WTC11 (cell line): ENCODE measurements at regions not wholly inside any gene's neighbourhood (a gene's known extent, or its start where the extent isn't known, plus 50 kb on each side); places are given as distances from the start of the nearest gene placed in this dataset.

Experiments
- ATAC-seq: fragments of 200-7000 bp; cut with Tn5 transposase; 2 replicates; pipeline ENCODE4 v1.10.0; 2021; ENCODE audit warnings: mild to moderate bottlenecking, moderate library complexity
- CTCF ChIA-PET: fragments of 300-600 bp; sonication (Branson Sonifier 250); formaldehyde crosslinking; loops from one replicate; lab custom pipeline; 2021; ENCODE audit warnings: antibody characterized with exemption; lab: Charles Lee
- POLR2A ChIA-PET: fragments of 350-600 bp; sonication (Branson Sonifier 250); formaldehyde crosslinking; loops from one replicate; lab custom pipeline; 2021; ENCODE audit warnings: antibody characterized with exemption; lab: Charles Lee
- DNase-seq: peaks from one replicate; pipeline ENCODE4 v3.0.0; 2021; ENCODE audit warnings: low spot score
- H3K27ac Mint-ChIP-seq: 2 replicates; pipeline ENCODE4 v1.8.0; 2021; ENCODE audit warnings: mixed read lengths
- H3K27me3 Mint-ChIP-seq: 2 replicates; pipeline ENCODE4 v1.8.0; 2021; ENCODE audit warnings: low read depth, mild to moderate bottlenecking, moderate library complexity, mixed read lengths
- H3K36me3 Mint-ChIP-seq: 2 replicates; pipeline ENCODE4 v1.8.0; 2021; ENCODE audit warnings: mixed read lengths
- H3K4me1 Mint-ChIP-seq: 2 replicates; pipeline ENCODE4 v1.8.0; 2022; ENCODE audit warnings: mixed read lengths
- H3K4me3 Mint-ChIP-seq: 2 replicates; pipeline ENCODE4 v1.8.0; 2021; ENCODE audit warnings: mild to moderate bottlenecking, moderate library complexity, mixed read lengths
- H3K9me3 Mint-ChIP-seq: 2 replicates; pipeline ENCODE4 v1.8.0; 2021; ENCODE audit warnings: mixed read lengths
- GRHL2 ChIP-seq: fragments of 250-450 bp; sonication (Bioruptor Pico); IDR thresholded peaks from 2 replicates; pipeline ENCODE4 v1.8.0; 2022; ENCODE audit warnings: mild to moderate bottlenecking, moderate library complexity; ENCODE audit not compliant: insufficient replicate concordance, severe bottlenecking
- TP53 ChIP-seq: sonication (generic); formaldehyde crosslinking; IDR thresholded peaks from 2 replicates; pipeline ENCODE4 v1.8.1; 2023; ENCODE audit warnings: mild to moderate bottlenecking, missing genetic modification reagents
- ZNF396 ChIP-seq: fragments of 250-450 bp; sonication (Bioruptor Pico); IDR thresholded peaks from 2 replicates; pipeline ENCODE4 v1.8.0; 2021; ENCODE audit warnings: mild to moderate bottlenecking, moderate library complexity, borderline replicate concordance
- TF ChIP-seq, protein P1 (sequence below): fragments of 250-450 bp; sonication (Bioruptor Pico); conservative IDR thresholded peaks from 2 replicates; pipeline ENCODE4 v1.9.0; 2021; ENCODE audit warnings: mild to moderate bottlenecking
- TF ChIP-seq, protein P2 (sequence below): sonication (generic); formaldehyde crosslinking; conservative IDR thresholded peaks from 2 replicates; pipeline ENCODE4 v1.8.1; 2022; ENCODE audit warnings: mild to moderate bottlenecking, missing genetic modification reagents
- TF ChIP-seq, protein P3 (sequence below): sonication (generic); formaldehyde crosslinking; IDR thresholded peaks from 2 replicates; pipeline ENCODE4 v1.8.0; 2023; ENCODE audit warnings: mild to moderate bottlenecking, missing genetic modification reagents
- TF ChIP-seq, protein P4 (sequence below): fragments of 250-450 bp; sonication (Bioruptor Pico); IDR thresholded peaks from 2 replicates; pipeline ENCODE4 v2.1.2; 2022; ENCODE audit warnings: mild to moderate bottlenecking, moderate library complexity
- TF ChIP-seq, protein P5 (sequence below): sonication (generic); formaldehyde crosslinking; IDR thresholded peaks from 2 replicates; pipeline ENCODE4 v1.8.0; 2022; ENCODE audit warnings: mild to moderate bottlenecking, missing genetic modification reagents
- TF ChIP-seq, protein P6 (sequence below): sonication (generic); formaldehyde crosslinking; IDR thresholded peaks from 2 replicates; pipeline ENCODE4 v1.8.1; 2023; ENCODE audit warnings: mild to moderate bottlenecking, missing genetic modification reagents, borderline replicate concordance
- TF ChIP-seq, protein P7 (sequence below): fragments of 250-450 bp; sonication (Bioruptor Pico); IDR thresholded peaks from 2 replicates; pipeline ENCODE4 v1.9.0; 2021; ENCODE audit warnings: mild to moderate bottlenecking, borderline replicate concordance

DNA sequence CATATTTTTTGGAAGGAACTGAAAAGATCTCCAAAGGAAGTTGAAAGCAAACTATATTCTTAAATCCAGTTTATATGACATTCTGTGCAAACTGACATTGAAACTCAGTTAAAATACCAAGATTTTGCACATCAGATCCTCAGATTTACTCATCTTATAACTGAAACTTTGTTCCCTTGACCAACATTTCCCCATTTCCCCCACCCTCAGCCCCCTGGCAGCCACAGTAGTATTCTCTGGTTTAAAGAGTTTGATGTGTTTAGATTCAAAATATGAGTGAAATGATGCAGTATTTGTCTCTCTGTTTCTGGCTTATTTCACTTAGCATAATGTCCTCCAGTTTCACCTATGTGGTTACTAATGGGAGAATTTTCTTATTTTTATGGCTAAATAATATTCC is 99.2 kb upstream of the ITGA4 start (continued):
- TF ChIP-seq, protein P1, sequence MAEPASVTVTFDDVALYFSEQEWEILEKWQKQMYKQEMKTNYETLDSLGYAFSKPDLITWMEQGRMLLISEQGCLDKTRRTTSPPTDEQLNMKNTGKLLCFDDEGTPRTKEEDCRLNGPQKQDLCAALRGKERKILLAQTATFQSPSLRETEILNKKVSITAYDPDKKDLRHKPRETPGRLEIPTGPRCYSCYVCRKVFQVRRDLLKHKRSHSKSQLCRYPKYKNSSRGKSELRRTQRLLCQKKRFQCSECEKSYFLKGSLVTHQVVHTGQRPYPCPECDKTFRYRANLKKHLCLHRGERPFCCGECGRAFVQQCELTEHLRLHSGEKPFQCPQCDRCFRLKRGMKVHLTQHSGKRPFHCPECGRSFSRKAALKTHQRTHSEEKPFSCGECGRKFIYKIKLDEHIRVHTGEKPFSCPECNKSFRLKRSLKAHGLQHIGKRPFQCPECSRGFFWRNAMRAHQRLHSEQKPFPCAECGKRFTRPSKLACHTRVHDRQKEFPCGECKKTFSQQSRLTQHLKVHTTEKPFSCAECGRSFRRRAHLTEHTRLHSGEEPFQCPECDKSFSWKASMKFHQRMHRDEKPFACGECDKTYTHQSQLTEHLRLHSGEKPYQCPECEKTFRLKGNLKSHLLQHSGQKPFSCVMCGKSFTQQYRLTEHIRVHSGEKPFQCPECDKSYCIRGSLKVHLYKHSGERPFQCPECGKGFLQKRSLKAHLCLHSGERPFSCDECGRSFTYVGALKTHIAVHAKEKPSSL (CRISPR knock-in tag) = no peak
- TF ChIP-seq, protein P2, sequence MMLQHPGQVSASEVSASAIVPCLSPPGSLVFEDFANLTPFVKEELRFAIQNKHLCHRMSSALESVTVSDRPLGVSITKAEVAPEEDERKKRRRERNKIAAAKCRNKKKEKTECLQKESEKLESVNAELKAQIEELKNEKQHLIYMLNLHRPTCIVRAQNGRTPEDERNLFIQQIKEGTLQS (CRISPR knock-in tag) = no peak
- TF ChIP-seq, protein P3, sequence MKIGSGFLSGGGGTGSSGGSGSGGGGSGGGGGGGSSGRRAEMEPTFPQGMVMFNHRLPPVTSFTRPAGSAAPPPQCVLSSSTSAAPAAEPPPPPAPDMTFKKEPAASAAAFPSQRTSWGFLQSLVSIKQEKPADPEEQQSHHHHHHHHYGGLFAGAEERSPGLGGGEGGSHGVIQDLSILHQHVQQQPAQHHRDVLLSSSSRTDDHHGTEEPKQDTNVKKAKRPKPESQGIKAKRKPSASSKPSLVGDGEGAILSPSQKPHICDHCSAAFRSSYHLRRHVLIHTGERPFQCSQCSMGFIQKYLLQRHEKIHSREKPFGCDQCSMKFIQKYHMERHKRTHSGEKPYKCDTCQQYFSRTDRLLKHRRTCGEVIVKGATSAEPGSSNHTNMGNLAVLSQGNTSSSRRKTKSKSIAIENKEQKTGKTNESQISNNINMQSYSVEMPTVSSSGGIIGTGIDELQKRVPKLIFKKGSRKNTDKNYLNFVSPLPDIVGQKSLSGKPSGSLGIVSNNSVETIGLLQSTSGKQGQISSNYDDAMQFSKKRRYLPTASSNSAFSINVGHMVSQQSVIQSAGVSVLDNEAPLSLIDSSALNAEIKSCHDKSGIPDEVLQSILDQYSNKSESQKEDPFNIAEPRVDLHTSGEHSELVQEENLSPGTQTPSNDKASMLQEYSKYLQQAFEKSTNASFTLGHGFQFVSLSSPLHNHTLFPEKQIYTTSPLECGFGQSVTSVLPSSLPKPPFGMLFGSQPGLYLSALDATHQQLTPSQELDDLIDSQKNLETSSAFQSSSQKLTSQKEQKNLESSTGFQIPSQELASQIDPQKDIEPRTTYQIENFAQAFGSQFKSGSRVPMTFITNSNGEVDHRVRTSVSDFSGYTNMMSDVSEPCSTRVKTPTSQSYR (CRISPR knock-in tag) = no peak
- TF ChIP-seq, protein P4, sequence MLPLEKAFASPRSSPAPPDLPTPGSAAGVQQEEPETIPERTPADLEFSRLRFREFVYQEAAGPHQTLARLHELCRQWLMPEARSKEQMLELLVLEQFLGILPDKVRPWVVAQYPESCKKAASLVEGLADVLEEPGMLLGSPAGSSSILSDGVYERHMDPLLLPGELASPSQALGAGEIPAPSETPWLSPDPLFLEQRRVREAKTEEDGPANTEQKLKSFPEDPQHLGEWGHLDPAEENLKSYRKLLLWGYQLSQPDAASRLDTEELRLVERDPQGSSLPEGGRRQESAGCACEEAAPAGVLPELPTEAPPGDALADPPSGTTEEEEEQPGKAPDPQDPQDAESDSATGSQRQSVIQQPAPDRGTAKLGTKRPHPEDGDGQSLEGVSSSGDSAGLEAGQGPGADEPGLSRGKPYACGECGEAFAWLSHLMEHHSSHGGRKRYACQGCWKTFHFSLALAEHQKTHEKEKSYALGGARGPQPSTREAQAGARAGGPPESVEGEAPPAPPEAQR (CRISPR knock-in tag) = no peak
- TF ChIP-seq, all 79 proteins: peak for 0

DNA sequence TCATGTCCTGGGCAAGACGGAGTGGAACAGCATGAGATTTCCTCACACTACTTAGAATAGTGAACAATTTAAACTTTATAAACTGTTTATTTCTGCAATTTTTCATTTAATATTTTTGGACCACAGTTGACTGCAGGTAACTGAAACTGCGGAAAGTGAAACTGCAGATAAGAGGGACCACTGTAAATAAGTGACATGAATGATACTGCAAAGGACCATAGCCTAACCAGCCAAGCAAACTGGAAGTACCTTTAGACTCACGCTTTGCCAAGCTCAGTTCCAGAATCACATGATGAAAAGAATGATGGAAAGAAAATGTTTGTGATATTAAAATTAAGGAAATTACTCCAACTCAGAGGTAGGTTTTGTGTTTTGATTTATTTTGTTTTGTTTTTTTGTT is 94.6 kb upstream of the ITGA4 start:
- no peak for DNase-seq
- ChIA-PET POLR2A (no interaction called here), CTCF (no interaction called here)
- H3K4me3 Mint-ChIP-seq = no peak overlapping the region
- no peak for ATAC-seq
- TF ChIP-seq, protein P5, sequence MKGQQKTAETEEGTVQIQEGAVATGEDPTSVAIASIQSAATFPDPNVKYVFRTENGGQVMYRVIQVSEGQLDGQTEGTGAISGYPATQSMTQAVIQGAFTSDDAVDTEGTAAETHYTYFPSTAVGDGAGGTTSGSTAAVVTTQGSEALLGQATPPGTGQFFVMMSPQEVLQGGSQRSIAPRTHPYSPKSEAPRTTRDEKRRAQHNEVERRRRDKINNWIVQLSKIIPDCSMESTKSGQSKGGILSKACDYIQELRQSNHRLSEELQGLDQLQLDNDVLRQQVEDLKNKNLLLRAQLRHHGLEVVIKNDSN = no peak
- TF ChIP-seq GRHL2 (CRISPR knock-in tag) = no peak
- H3K9me3 Mint-ChIP-seq = no peaks in the 10 kb centered on the region
- H3K36me3 Mint-ChIP-seq = no peaks in the 10 kb centered on the region
- no peak overlapping the region for H3K27ac Mint-ChIP-seq
- no peaks in the 10 kb centered on the region for H3K4me1 Mint-ChIP-seq
- H3K27me3 Mint-ChIP-seq = no peaks in the 10 kb centered on the region

DNA sequence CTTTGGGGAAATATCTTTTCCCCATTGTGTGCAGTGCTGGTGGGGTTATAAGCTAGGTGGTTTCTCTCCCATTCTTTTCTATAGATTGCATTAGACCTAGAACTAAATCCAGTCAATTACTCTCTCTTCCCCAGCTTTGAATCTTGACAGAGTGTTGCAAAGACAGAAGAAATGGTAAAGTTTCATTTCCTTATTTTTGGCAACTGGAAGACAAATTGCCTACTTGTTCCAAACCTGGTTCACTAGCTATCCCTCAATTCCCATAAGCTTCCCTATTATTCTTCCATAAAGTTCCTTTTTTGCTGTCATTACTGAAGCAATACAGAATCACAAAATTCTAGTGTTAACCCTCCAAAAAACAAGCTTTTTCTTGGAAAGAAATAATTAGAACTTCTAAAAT is 94.0 kb upstream of the ITGA4 start:
- Mint-ChIP-seq H3K4me1 (no peaks in the 10 kb centered on the region), H3K9me3 (no peaks in the 10 kb centered on the region), H3K27me3 (no peaks in the 10 kb centered on the region), H3K4me3 (no peak overlapping the region), H3K27ac (no peak overlapping the region), H3K36me3 (no peaks in the 10 kb centered on the region)
- DNase-seq (no peak), ATAC-seq (no peak)
- TF ChIP-seq, protein P6, sequence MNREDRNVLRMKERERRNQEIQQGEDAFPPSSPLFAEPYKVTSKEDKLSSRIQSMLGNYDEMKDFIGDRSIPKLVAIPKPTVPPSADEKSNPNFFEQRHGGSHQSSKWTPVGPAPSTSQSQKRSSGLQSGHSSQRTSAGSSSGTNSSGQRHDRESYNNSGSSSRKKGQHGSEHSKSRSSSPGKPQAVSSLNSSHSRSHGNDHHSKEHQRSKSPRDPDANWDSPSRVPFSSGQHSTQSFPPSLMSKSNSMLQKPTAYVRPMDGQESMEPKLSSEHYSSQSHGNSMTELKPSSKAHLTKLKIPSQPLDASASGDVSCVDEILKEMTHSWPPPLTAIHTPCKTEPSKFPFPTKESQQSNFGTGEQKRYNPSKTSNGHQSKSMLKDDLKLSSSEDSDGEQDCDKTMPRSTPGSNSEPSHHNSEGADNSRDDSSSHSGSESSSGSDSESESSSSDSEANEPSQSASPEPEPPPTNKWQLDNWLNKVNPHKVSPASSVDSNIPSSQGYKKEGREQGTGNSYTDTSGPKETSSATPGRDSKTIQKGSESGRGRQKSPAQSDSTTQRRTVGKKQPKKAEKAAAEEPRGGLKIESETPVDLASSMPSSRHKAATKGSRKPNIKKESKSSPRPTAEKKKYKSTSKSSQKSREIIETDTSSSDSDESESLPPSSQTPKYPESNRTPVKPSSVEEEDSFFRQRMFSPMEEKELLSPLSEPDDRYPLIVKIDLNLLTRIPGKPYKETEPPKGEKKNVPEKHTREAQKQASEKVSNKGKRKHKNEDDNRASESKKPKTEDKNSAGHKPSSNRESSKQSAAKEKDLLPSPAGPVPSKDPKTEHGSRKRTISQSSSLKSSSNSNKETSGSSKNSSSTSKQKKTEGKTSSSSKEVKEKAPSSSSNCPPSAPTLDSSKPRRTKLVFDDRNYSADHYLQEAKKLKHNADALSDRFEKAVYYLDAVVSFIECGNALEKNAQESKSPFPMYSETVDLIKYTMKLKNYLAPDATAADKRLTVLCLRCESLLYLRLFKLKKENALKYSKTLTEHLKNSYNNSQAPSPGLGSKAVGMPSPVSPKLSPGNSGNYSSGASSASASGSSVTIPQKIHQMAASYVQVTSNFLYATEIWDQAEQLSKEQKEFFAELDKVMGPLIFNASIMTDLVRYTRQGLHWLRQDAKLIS (CRISPR knock-in tag) = no peak
- TF ChIP-seq ZNF396 (CRISPR knock-in tag) = no peak
- TF ChIP-seq, protein P7, sequence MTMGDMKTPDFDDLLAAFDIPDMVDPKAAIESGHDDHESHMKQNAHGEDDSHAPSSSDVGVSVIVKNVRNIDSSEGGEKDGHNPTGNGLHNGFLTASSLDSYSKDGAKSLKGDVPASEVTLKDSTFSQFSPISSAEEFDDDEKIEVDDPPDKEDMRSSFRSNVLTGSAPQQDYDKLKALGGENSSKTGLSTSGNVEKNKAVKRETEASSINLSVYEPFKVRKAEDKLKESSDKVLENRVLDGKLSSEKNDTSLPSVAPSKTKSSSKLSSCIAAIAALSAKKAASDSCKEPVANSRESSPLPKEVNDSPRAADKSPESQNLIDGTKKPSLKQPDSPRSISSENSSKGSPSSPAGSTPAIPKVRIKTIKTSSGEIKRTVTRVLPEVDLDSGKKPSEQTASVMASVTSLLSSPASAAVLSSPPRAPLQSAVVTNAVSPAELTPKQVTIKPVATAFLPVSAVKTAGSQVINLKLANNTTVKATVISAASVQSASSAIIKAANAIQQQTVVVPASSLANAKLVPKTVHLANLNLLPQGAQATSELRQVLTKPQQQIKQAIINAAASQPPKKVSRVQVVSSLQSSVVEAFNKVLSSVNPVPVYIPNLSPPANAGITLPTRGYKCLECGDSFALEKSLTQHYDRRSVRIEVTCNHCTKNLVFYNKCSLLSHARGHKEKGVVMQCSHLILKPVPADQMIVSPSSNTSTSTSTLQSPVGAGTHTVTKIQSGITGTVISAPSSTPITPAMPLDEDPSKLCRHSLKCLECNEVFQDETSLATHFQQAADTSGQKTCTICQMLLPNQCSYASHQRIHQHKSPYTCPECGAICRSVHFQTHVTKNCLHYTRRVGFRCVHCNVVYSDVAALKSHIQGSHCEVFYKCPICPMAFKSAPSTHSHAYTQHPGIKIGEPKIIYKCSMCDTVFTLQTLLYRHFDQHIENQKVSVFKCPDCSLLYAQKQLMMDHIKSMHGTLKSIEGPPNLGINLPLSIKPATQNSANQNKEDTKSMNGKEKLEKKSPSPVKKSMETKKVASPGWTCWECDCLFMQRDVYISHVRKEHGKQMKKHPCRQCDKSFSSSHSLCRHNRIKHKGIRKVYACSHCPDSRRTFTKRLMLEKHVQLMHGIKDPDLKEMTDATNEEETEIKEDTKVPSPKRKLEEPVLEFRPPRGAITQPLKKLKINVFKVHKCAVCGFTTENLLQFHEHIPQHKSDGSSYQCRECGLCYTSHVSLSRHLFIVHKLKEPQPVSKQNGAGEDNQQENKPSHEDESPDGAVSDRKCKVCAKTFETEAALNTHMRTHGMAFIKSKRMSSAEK (CRISPR knock-in tag) = no peak
- TF ChIP-seq TP53 (CRISPR knock-in tag) = no peak
- ChIA-PET CTCF (interaction anchor here (0.8 kb wide), 1 partner anchor 32 kb away, joined by 3 read pairs; no protein-coding TSS in a partner anchor), POLR2A (no interaction called here)
